SK-N-MC (cell line): ENCODE measurements at regions not wholly inside any gene's neighbourhood (a gene's known extent, or its start where the extent isn't known, plus 50 kb on each side); places are given as distances from the start of the nearest gene placed in this dataset.
"Not testable (repeated sequence)": the region's sequence is repeated elsewhere in the genome, so short reads cannot be mapped to it uniquely, and the experiment has no call there.

Experiments used
- DNase-seq: peaks from one replicate; pipeline ENCODE4 v3.0.0-alpha.2; 2011; ENCODE audit warnings: low read depth, low spot score
- H3K27ac ChIP-seq: fragments of 200-600 bp; sonication (generic); 2 replicates; pipeline ENCODE4 v1.5.1; 2016; ENCODE audit warnings: mixed run types
- H3K36me3 ChIP-seq: fragments of 200-600 bp; sonication (generic); 2 replicates; pipeline ENCODE4 v1.6.1; 2017; ENCODE audit warnings: antibody characterized with exemption, low read length, mixed read lengths; ENCODE audit not compliant: insufficient read depth
- H3K4me3 ChIP-seq: fragments of 200-600 bp; sonication (generic); 2 replicates; pipeline ENCODE4 v1.5.1; 2016
- H3K9ac ChIP-seq: fragments of 200-600 bp; sonication (generic); 2 replicates; pipeline ENCODE4 v1.8.0; 2017; ENCODE audit warnings: mixed run types, mixed read lengths; ENCODE audit not compliant: insufficient read length
- H3K9me3 ChIP-seq: fragments of 200-600 bp; sonication (generic); 2 replicates; pipeline ENCODE4 v1.6.1; 2017; ENCODE audit warnings: low read depth, mild to moderate bottlenecking, antibody characterized with exemption, low read length, moderate library complexity, mixed read lengths
- EZH2 ChIP-seq: fragments of 200-600 bp; sonication (generic); IDR thresholded peaks from one replicate; pipeline ENCODE4 v1.6.1; 2017; ENCODE audit warnings: antibody characterized with exemption
- FOXP2 ChIP-seq: optimal IDR thresholded peaks from 2 replicates; pipeline ENCODE3; 2011; ENCODE audit warnings: mild to moderate bottlenecking, moderate library complexity; ENCODE audit not compliant: insufficient read depth; ENCODE audit errors: extremely low read length, control extremely low read depth
- POLR2AphosphoS5 ChIP-seq: IDR thresholded peaks from 2 replicates; pipeline ENCODE4 v1.6.1; 2012; ENCODE audit warnings: mild to moderate bottlenecking, low read depth, low read length, borderline replicate concordance

DNA sequence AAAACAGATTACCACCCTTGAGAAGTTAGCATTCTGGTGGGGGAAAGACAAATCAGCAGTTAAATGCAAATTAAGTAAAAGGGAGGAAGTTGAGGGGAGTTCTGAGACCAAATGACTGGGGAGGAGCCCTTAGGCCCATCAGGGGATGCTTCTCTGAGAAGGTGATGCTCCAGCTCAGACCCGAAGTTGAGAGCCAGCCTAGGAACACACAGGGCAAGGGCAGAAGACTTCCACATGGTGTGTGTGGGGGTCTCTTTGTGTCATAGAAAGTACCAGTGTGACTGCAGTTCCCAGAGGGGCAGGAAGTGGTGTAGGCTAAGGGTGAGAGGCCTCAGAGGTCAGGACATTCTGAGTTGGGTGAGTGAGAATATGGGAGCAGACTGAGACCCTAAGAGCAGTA, 137.3 kb downstream of the KLRB1 start:
- H3K36me3 ChIP-seq, H3K9ac ChIP-seq, H3K9me3 ChIP-seq, H3K27ac ChIP-seq, DNase-seq, H3K4me3 ChIP-seq: not testable (repeated sequence)

- H3K9ac ChIP-seq, H3K9me3 ChIP-seq, H3K4me3 ChIP-seq, H3K27ac ChIP-seq, H3K36me3 ChIP-seq, DNase-seq: not testable (repeated sequence)
Observed at GRCh38 chr12:9469956-9470355, 137.8 kb downstream of the KLRB1 start.

DNA sequence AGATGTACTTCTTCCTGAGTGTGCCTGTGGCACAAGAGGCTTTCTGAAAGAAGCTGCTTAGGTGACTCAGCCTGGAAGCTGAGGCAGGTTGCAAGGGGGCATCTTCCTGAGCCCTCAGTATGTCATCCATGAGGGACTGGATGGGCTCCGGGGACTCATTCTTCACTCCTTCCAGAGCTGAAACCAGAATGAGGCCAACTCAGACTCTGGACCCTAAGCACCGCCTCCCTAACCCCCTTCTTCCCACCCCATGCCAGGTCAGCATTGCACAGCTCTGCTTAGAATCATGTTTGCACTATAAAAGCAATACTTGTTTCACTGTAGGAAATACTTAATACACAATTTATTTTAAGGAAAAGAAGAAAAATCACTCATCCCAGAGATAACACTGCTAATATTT, 138.3 kb downstream of the KLRB1 start:
- not testable (repeated sequence) for H3K9ac ChIP-seq, H3K27ac ChIP-seq, H3K4me3 ChIP-seq, H3K9me3 ChIP-seq, H3K36me3 ChIP-seq, DNase-seq

DNA sequence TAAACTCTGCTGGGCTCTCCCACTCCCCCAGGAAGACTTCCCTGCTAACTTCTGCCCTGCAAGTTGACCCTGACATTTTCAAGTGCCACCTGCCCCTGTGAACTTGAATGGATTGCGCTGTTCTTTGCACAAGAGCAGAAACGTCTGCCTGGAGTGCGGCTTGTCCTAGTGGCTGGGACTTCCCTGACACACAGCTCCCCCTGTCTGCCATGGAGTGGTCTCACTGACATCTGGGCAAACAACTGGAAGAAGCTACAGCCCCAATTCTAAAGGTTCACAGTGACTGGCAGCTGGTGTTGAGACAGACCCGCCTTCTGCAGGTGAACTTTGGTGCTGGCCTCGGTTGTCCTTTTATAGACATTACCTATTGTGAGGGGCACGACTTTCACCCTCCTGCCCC, 138.7 kb downstream of the KLRB1 start:
- not testable (repeated sequence) for DNase-seq, H3K27ac ChIP-seq, H3K4me3 ChIP-seq, H3K9me3 ChIP-seq, H3K36me3 ChIP-seq, H3K9ac ChIP-seq

GRCh38 chr12:9468144-9468543, 139.6 kb downstream of the KLRB1 start:
- H3K36me3 ChIP-seq, DNase-seq, H3K27ac ChIP-seq, H3K9me3 ChIP-seq, H3K9ac ChIP-seq, H3K4me3 ChIP-seq: not testable (repeated sequence)

GRCh38 chr12:9464408-9464807, 143.3 kb downstream of the KLRB1 start:
- Histone ChIP-seq H3K9ac (no peak overlapping the region), H3K36me3 (no peaks in the 10 kb centered on the region), H3K9me3 (no peaks in the 10 kb centered on the region), H3K27ac (no peak overlapping the region), H3K4me3 (no peak overlapping the region)
- no peak for DNase-seq
- TF ChIP-seq EZH2: no peak
- TF ChIP-seq FOXP2: no peak
- no peak for TF ChIP-seq POLR2AphosphoS5

DNA sequence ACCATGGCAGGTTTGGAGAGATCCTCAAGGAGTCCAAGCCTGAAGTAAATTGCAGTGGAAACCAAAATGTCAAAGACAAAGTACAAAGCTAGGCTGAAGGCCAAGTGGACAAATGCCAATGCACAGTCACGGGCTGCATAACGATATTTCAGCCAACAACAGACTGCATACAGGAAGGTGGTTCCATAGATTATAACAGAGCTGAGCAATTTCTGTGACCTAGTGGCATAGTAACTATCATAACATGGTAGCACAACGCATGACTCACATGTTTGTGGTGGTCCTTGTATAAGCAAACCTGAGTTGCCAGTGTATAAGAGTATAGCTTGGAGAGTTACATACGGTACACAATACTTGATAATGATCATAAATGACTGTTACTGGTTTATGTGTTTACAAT, 152.2 kb downstream of the KLRB1 start:
- not testable (repeated sequence) for H3K9ac ChIP-seq, H3K36me3 ChIP-seq, H3K4me3 ChIP-seq, DNase-seq, H3K27ac ChIP-seq, H3K9me3 ChIP-seq

DNA sequence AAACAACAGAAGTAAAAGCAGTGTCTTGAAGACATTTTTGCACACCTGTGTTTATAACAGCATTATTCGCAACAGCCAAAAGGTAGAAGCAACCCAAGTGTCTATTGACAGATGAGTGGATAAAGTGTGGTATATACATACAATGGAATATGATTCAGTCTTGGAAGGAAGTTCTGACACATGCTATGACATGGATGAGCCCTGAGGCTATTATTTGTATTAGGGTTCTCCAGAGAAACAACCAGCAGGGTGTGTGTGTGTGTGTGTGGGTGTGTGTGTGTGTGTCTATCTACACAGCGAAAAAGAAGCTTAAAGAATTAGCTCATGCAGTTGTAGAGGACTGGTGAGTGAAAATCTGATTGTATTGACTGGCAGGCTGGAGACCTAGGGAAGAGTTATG, 153.7 kb downstream of the KLRB1 start:
- not testable (repeated sequence) for DNase-seq, H3K9me3 ChIP-seq, H3K27ac ChIP-seq, H3K4me3 ChIP-seq, H3K9ac ChIP-seq, H3K36me3 ChIP-seq

DNA sequence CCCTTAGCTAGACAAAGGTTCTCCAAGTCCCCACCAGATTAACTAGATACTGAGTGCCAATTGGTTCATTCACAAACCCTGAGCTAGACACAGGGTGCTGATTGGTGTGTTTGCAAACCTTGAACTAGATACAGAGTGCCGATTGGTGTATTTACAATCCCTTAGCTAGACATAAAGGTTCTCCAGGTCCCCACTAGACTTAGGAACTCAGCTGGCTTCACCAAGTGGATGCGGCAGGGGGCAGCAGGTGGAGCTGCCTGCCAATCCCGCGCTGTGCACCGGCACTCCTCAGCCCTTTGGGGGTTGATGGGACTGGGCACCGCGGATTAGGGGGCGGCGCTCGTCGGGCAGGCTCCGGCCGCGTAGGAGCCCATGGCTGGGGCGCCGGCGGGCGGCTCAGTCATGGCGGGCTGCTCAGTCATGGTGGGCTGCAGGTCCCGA, 157.6 kb downstream of the KLRB1 start:
- DNase-seq, H3K27ac ChIP-seq, H3K9ac ChIP-seq, H3K9me3 ChIP-seq, H3K4me3 ChIP-seq, H3K36me3 ChIP-seq: not testable (repeated sequence)

DNA sequence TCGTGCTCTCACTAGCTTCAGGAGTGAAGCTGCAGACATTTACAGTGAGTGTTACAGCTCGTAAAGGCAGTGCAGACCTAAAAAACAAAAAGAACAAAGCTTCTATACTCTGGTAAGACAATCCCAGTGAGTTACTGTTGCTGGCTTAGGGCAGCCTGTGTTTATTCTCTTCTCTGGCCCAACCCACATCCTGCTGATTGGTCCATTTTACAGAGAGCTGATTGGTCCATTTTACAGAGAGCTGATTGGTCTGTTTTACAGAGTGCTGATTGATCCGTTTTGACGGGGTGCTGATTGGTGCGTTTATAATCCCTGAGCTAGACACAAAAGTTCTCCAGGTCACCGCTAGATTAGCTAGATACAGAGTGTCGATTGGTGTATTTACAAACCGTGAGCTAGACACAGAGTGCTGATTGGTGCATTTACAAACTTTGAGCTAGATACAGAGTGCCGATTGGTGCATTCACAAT, 158.0 kb downstream of the KLRB1 start:
- not testable (repeated sequence) for H3K27ac ChIP-seq, H3K9ac ChIP-seq, H3K36me3 ChIP-seq, H3K9me3 ChIP-seq, DNase-seq
- peak overlapping the region; percentile 85 for H3K4me3 ChIP-seq

DNA sequence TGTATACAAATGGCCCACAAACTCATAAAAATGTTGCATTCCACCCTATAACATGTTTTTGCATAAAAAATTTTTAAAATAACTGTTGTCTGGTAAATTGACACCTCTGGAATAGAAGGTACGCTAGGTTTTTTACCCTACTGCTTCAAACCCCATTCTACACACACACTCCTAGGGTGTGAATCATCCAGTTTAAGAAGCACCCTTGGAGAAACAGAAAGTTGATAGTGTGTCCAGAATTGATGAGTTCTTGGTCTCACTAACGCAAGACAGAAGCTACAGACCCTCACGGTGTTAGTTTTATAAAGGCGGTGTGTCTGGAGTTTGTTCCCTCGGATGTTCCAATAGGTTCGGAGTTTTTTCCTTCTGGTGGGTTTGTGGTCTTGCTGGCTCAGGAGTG, 158.5 kb downstream of the KLRB1 start:
- Histone ChIP-seq H3K27ac (no peak overlapping the region), H3K4me3 (peak overlapping the region; percentile 85), H3K36me3 (no peaks in the 10 kb centered on the region), H3K9me3 (no peaks in the 10 kb centered on the region), H3K9ac (no peak overlapping the region)
- TF ChIP-seq POLR2AphosphoS5 (no peak), FOXP2 (no peak), EZH2 (no peak)
- no peak for DNase-seq

- H3K9me3 ChIP-seq, DNase-seq, H3K27ac ChIP-seq, H3K36me3 ChIP-seq: not testable (repeated sequence)
- Histone ChIP-seq H3K4me3 (peak overlapping the region; percentile 85), H3K9ac (peak overlapping the region; percentile 78)
Observed at GRCh38 chr12:9448648-9449047, 159.1 kb downstream of the KLRB1 start.
